ENCODE measurements at regions not wholly inside any gene's neighbourhood (a gene's known extent, or its start where the extent isn't known, plus 50 kb on each side); places are given as distances from the start of the nearest gene placed in this dataset.
A peak's percentile ranks its signal among the peaks of the same experiment; 100 is the strongest.
"Not testable (repeated sequence)": the region's sequence is repeated elsewhere in the genome, so short reads cannot be mapped to it uniquely, and the experiment has no call there.

- DNase-seq (ENCODE audit: extremely low read depth in 1 of 11, low read depth in 9 of 11, low spot score in 4 of 11), result no peak
Observed at GRCh38 chr14:89743828-89744227, 210.7 kb downstream of the EFCAB11 start.

DNA sequence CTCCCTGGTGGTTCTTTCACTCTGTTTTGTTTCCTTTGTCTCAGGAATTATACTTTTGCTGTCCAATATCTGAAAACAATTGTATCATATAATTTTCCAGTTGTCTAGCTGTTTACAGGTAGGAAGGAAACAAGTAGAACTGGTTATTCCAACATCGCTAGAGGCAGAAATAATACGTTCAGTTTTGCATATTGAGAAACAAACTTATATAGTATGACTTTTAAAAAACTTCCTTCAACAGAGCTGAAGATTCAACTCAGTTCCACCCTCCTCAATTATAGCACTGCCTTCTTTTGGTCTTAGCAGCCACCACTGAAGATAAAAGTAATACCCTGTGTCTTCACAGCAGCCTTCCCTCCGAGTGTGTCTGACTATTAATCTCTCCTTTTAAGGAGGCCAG, 214.3 kb downstream of the EFCAB11 start:
- DNase-seq (ENCODE audit: extremely low read depth in 1 of 11, low read depth in 9 of 11, low spot score in 4 of 11), result no peak

GRCh38 chr14:89736881-89737280, 217.6 kb downstream of the EFCAB11 start:
- DNase-seq (ENCODE audit: extremely low read depth in 1 of 11, low read depth in 9 of 11, low spot score in 4 of 11), result no peak

- DNase-seq (ENCODE audit: extremely low read depth in 1 of 11, low read depth in 9 of 11, low spot score in 4 of 11), result no peak
Observed at GRCh38 chr14:89731396-89731933, 223.1 kb downstream of the EFCAB11 start.

DNA sequence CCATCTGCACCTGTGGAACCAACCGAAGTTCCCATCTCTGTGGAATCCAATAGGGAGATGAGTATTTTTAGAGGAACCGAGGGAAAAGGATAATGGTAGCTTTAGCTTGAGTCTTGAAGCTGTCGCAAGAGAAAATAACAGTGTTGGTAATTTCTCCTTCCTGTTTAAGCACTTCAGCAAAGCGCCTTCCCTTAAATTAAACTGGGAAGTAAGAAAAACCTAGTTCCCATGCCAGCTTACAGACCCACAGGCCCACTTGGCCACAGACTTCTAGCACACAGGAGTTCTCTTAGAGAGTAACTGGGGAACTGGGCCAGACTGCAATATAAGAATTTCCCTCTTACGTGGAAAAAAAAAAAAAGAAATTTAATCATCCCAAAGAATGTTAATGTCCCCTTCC, 223.8 kb downstream of the EFCAB11 start:
- no peak for DNase-seq (ENCODE audit: extremely low read depth in 1 of 11, low read depth in 9 of 11, low spot score in 4 of 11)

DNA sequence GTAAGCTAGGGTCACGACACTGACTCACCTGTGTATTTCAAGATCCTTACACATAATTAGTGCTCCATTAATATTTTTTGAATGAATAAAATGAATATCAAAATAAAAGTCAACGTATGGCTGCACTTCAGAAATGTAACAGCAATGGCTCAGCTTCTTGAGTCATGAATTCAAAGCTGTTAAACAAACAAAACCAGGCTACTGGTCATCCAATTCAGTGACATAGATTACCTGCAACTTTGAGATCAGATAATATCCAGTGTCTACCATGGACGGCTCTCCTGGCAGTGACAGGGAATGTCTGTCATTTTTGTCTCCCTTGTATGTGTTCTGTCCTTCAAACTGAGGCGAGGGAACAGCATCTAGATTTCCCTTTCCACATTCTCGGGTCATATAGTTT, 225.6 kb downstream of the EFCAB11 start:
- DNase-seq (ENCODE audit: extremely low read depth in 1 of 11, low read depth in 9 of 11, low spot score in 4 of 11), result no peak

GRCh38 chr14:89726226-89726625, 228.3 kb downstream of the EFCAB11 start:
- DNase-seq (ENCODE audit: extremely low read depth in 1 of 11, low read depth in 9 of 11, low spot score in 4 of 11), result not testable (repeated sequence)

GRCh38 chr14:89724628-89724960, 229.9 kb downstream of the EFCAB11 start:
- no peak for DNase-seq (ENCODE audit: extremely low read depth in 1 of 11, low read depth in 9 of 11, low spot score in 4 of 11)

GRCh38 chr14:89723930-89724627, 230.5 kb downstream of the EFCAB11 start:
- DNase-seq (ENCODE audit: extremely low read depth in 1 of 11, low read depth in 9 of 11, low spot score in 4 of 11), result no peak

- DNase-seq (ENCODE audit: extremely low read depth in 1 of 11, low read depth in 9 of 11, low spot score in 4 of 11), result no peak
Observed at GRCh38 chr14:89721956-89722355, 232.6 kb downstream of the EFCAB11 start.

DNA sequence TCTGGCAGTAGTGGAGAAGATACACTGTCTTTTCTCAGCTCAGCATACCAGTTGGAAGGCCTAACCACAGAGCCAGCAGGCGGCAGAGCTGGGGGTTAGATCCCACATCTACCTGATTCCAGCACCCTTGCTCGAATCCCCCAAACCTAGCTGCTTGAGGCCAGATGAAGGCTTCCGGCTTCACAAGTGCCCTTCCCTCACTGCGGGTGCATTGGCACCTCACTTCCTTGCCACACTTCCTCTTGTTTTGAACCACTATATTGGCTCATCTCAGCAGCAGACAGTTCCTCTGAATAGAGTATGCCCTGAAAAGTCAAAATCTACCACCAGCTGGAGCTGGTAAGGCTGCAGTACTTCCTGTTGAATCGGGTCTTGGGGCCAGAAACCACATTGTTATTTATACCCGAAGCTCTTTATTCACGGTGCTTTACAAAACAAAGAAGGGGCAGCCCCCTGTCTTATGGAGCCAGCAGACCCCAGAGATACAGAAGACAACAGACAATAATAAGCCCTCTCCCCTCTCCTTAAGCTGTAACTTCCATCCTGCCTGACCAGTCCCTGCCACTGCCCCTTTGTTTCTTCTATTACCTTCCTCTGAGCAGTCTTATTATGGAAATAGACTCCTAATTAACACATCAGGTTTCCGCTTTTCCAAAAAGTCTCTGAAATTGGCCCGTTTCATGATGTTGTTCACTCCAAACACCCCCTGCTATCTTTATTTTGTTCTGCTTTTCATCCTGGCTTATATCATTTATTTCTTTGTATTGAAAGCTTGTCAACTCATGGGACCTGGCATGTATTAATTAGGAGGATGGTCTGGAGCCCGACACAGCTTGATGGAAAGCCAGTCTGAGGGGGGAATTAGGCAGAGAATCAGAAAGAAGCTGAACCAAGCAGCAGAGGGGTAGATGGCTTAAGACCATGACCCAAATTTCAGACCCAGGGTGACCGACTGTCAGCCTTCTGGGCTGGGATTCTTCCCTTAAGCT, 233.5 kb downstream of the EFCAB11 start:
- no peak for DNase-seq (ENCODE audit: extremely low read depth in 1 of 11, low read depth in 9 of 11, low spot score in 4 of 11)

DNA sequence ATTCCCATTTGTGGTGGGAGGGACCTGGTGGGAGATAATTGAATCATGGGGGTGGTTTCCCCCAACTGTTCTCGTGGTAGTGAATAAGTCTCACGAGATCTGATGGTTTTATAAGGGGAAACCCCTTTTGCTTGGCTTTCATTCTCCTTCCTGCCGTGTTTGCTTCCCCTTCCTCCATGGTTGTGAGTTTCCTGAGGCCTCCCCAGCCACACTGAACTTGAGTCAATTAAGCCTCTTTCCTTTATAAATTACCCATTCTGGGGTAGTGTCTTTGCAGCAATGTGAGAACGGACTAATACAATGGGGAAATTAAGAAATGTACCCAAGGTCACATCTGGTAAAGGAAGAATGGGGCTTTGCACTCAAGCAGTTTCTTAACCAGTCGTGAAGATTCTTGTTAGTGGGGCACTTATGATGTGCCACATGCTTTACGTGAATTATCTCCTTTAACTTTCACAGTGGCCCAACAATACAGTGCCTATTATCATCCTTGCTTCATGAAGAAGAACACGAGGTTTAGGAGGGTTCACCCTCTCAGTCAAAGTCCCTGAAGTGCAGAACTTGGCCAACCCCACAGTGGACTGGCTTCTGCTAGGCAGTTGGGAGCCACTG, 234.3 kb downstream of the EFCAB11 start:
- DNase-seq (ENCODE audit: extremely low read depth in 1 of 11, low read depth in 9 of 11, low spot score in 4 of 11), result no peak

DNA sequence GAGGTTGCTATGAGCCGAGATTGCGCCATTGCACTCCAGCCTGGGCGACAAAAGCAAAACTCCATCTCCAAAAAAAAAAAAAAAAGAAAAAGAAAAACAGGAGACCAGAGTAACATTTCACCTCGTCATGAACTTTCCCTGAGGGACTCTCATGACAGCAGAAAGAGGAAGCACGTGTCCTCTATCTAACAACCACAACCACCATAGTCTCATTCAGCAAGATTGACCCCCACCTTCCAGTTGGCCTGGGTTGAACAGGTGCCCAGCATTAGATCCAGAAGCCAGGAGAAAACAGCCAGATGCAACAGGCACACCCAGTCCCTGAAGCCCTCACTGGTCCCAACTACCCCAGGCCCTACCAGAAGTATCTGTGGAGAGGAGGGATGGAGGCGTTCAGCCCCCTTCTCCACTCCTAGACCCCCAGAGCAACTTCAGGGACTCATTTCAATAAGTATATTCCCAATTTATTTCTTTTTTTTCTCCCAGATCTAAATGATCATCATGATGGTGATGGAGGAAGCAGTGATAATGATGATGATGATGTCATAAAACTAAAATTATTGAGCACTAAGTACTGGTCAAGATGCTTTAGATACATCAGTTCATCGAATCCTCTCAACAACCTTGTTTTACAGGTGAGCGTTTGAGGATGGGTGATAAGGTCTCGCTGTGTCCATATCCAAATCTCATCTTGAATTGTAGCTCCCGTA, 235.0 kb downstream of the EFCAB11 start:
- no peak for DNase-seq (ENCODE audit: extremely low read depth in 1 of 11, low read depth in 9 of 11, low spot score in 4 of 11)

- DNase-seq (ENCODE audit: extremely low read depth in 1 of 11, low read depth in 9 of 11, low spot score in 4 of 11), result no peak
Observed at GRCh38 chr14:89708982-89709625, 245.4 kb downstream of the EFCAB11 start.

DNA sequence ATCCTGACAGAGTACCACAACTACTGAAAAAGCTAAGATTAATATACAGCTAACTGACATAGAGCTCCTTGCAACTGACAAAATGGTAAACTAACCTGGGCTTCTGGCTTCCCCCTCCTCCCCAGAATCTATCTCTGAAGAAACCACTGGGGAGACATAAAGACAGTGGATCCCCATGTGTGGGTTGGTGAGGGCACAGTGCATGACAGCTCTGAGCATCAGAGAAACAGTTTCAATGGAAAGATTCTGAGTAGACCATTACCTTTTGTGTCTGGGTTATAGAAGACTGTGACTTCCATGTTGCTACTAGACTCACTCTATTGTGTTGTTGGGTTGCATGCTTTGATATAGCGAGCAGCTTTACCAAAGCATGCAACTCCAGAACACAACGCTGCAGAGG, 247.4 kb downstream of the EFCAB11 start:
- DNase-seq (ENCODE audit: extremely low read depth in 1 of 11, low read depth in 9 of 11, low spot score in 4 of 11), result no peak

- no peak for DNase-seq (ENCODE audit: extremely low read depth in 1 of 11, low read depth in 9 of 11, low spot score in 4 of 11)
Observed at GRCh38 chr14:89702876-89703200, 251.7 kb downstream of the EFCAB11 start.

DNA sequence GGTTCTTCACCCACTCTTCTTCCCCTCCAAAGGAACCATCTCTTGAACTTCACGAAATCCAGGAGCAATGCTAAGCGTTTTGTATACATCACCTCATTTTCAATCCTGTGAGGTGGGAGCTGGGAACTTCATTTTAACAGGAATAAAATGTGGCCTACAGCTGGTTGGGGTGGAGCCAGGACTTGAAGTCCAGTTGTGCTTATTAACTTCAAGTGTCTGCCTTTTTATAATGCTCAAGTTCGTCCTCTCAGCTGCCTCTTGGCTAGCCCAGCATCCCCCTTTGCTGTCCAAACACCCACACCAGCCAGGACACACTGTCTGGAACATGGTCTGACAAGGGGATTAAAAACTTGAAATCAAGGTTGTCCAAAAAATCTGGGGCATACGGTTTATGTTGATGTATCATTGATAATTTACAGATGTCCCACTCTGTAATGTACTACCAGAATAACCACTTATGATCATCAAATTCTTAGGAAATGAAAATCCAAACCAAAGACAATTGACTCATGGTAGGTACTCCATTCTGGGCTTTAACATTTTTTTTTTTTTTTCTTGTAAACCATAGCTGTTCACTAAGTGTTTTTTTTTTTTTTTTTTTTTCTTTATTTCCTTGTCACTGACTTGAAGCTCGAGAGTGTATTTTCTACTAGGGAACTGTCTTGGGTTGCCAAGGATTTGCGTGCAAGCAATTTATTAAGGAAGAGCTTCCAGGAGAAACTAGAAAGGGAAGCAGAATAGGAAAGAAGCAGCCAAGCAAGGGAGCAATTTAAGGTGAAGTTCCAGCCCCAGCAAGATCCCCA, 252.3 kb downstream of the EFCAB11 start:
- DNase-seq (ENCODE audit: extremely low read depth in 1 of 11, low read depth in 9 of 11, low spot score in 4 of 11), result peak in 8 of 11 donors; percentile 23 to 44 (median 36)
